ENCODE measurements at regions not wholly inside any gene's neighbourhood (a gene's known extent, or its start where the extent isn't known, plus 50 kb on each side); places are given as distances from the start of the nearest gene placed in this dataset.
"Not testable (repeated sequence)": the region's sequence is repeated elsewhere in the genome, so short reads cannot be mapped to it uniquely, and the experiment has no call there.

GRCh38 chr6:82744286-82745015 is 321.2 kb downstream of the UBE3D start:
- DNase-seq, result no peak

GRCh38 chr6:82750556-82750955 is 315.1 kb downstream of the UBE3D start:
- DNase-seq, result no peak

- no peak for DNase-seq
Observed at GRCh38 chr6:82751718-82752117, 313.9 kb downstream of the UBE3D start.

- DNase-seq, result no peak
Observed at GRCh38 chr6:82761674-82762345, 303.8 kb downstream of the UBE3D start.

GRCh38 chr6:82766476-82766875 is 299.2 kb downstream of the UBE3D start:
- DNase-seq, result no peak

- DNase-seq, result no peak
Observed at GRCh38 chr6:82767037-82767436, 298.6 kb downstream of the UBE3D start.

- DNase-seq, result no peak
Observed at GRCh38 chr6:82767447-82767846, 298.2 kb downstream of the UBE3D start.

- DNase-seq, result no peak
Observed at GRCh38 chr6:82772851-82773717, 292.6 kb downstream of the UBE3D start.

GRCh38 chr6:82775361-82775760 is 290.3 kb downstream of the UBE3D start:
- no peak for DNase-seq

- DNase-seq, result no peak
Observed at GRCh38 chr6:82775981-82776380, 289.7 kb downstream of the UBE3D start.

- DNase-seq, result no peak
Observed at GRCh38 chr6:82779041-82779440, 286.6 kb downstream of the UBE3D start.

- no peak for DNase-seq
Observed at GRCh38 chr6:82780334-82780733, 285.3 kb downstream of the UBE3D start.

- DNase-seq, result no peak
Observed at GRCh38 chr6:82781620-82782204, 283.9 kb downstream of the UBE3D start.

- peak; percentile 46 for DNase-seq
Observed at GRCh38 chr6:82783587-82784236, 281.9 kb downstream of the UBE3D start.

- DNase-seq, result no peak
Observed at GRCh38 chr6:82785206-82785605, 280.4 kb downstream of the UBE3D start.

- DNase-seq, result peak; percentile 25
Observed at GRCh38 chr6:82786248-82786647, 279.4 kb downstream of the UBE3D start.

- DNase-seq, result no peak
Observed at GRCh38 chr6:82795940-82796339, 269.7 kb downstream of the UBE3D start.

- DNase-seq, result no peak
Observed at GRCh38 chr6:82801083-82801482, 264.6 kb downstream of the UBE3D start.

GRCh38 chr6:82816243-82816642 is 249.4 kb downstream of the UBE3D start:
- DNase-seq, result not testable (repeated sequence)

GRCh38 chr6:82818727-82819126 is 246.9 kb downstream of the UBE3D start:
- no peak for DNase-seq

- no peak for DNase-seq
Observed at GRCh38 chr6:82823361-82823760, 242.3 kb downstream of the UBE3D start.

GRCh38 chr6:82832811-82833210 is 232.8 kb downstream of the UBE3D start:
- DNase-seq, result no peak

GRCh38 chr6:82833481-82833880 is 232.2 kb downstream of the UBE3D start:
- DNase-seq, result no peak
